SKM-1 (cell line): ENCODE measurements at regions not wholly inside any gene's neighbourhood (a gene's known extent, or its start where the extent isn't known, plus 50 kb on each side); places are given as distances from the start of the nearest gene placed in this dataset.

Source experiments
- DNase-seq: peaks from one replicate; lab custom pipeline; 2025; ENCODE audit not compliant: unreplicated experiment; lab: John Stamatoyannopoulos, UW

GRCh38 chr5:164335837-164336236, 830.4 kb downstream of the MAT2B start:
- no peak for DNase-seq

GRCh38 chr5:164336276-164336675, 830.9 kb downstream of the MAT2B start:
- DNase-seq: no peak

GRCh38 chr5:164336906-164337305, 831.5 kb downstream of the MAT2B start:
- no peak for DNase-seq

- DNase-seq: no peak
Measured at GRCh38 chr5:164341056-164341619, 835.7 kb downstream of the MAT2B start.

- no peak for DNase-seq
Measured at GRCh38 chr5:164345173-164345849, 839.9 kb downstream of the MAT2B start.

- DNase-seq: no peak
Measured at GRCh38 chr5:164345853-164346252, 840.4 kb downstream of the MAT2B start.

GRCh38 chr5:164346785-164347630, 841.6 kb downstream of the MAT2B start:
- no peak for DNase-seq

GRCh38 chr5:164350236-164350635, 844.8 kb downstream of the MAT2B start:
- DNase-seq: no peak

GRCh38 chr5:164351245-164351834, 845.9 kb downstream of the MAT2B start:
- DNase-seq: no peak

- no peak for DNase-seq
Measured at GRCh38 chr5:164352695-164353094, 847.3 kb downstream of the MAT2B start.

GRCh38 chr5:164353155-164353554, 847.7 kb downstream of the MAT2B start:
- no peak for DNase-seq

- DNase-seq: peak; percentile 46
Measured at GRCh38 chr5:164354139-164354751, 848.8 kb downstream of the MAT2B start.

- no peak for DNase-seq
Measured at GRCh38 chr5:164355267-164355830, 849.9 kb downstream of the MAT2B start.

- no peak for DNase-seq
Measured at GRCh38 chr5:164356790-164357189, 851.4 kb downstream of the MAT2B start.

- DNase-seq: no peak
Measured at GRCh38 chr5:164357395-164358033, 852.1 kb downstream of the MAT2B start.

- DNase-seq: no peak
Measured at GRCh38 chr5:164358531-164359259, 853.3 kb downstream of the MAT2B start.

- no peak for DNase-seq
Measured at GRCh38 chr5:164359260-164360255, 854.1 kb downstream of the MAT2B start.

GRCh38 chr5:164360589-164360988, 855.2 kb downstream of the MAT2B start:
- DNase-seq: no peak

GRCh38 chr5:164361986-164362385, 856.6 kb downstream of the MAT2B start:
- DNase-seq: no peak
